ENCODE measurements at regions not wholly inside any gene's neighbourhood (a gene's known extent, or its start where the extent isn't known, plus 50 kb on each side); places are given as distances from the start of the nearest gene placed in this dataset.

DNA sequence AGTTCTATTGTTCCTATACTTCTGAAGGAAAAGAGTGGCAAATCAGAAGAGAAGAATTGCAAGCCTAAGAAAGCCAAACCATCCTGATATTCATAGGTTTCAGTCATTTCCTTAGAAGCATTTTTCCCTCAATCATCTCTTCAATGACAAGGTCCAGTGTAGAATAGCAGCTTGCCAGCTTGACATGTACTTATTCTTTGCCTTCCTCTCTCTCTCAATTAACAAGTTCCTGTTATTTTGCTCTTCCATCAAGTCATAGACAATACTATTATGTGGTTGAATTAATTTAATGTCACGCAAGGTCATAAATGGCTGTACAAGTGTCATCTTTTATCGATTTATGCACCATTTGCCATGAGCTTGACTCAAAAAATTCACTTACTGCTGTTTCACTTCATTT is 216.3 kb upstream of the MBL2 start:
- no peak overlapping the region for H3K4me3 Mint-ChIP-seq
- no peaks in the 10 kb centered on the region for H3K36me3 Mint-ChIP-seq (ENCODE audit: low read depth)
- H3K9me3 Mint-ChIP-seq, result peaks cover 11% of the 10 kb centered on the region
- TF ChIP-seq, protein P1, sequence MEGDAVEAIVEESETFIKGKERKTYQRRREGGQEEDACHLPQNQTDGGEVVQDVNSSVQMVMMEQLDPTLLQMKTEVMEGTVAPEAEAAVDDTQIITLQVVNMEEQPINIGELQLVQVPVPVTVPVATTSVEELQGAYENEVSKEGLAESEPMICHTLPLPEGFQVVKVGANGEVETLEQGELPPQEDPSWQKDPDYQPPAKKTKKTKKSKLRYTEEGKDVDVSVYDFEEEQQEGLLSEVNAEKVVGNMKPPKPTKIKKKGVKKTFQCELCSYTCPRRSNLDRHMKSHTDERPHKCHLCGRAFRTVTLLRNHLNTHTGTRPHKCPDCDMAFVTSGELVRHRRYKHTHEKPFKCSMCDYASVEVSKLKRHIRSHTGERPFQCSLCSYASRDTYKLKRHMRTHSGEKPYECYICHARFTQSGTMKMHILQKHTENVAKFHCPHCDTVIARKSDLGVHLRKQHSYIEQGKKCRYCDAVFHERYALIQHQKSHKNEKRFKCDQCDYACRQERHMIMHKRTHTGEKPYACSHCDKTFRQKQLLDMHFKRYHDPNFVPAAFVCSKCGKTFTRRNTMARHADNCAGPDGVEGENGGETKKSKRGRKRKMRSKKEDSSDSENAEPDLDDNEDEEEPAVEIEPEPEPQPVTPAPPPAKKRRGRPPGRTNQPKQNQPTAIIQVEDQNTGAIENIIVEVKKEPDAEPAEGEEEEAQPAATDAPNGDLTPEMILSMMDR (IDR thresholded peaks at IDR 0.05), result no peak
- no peaks in the 10 kb centered on the region for H3K4me1 Mint-ChIP-seq (ENCODE audit: low read depth)
- H3K27ac Mint-ChIP-seq, result no peak overlapping the region
- DNase-seq, result no peak
- no peaks in the 10 kb centered on the region for H3K27me3 Mint-ChIP-seq (ENCODE audit: insufficient read depth)

DNA sequence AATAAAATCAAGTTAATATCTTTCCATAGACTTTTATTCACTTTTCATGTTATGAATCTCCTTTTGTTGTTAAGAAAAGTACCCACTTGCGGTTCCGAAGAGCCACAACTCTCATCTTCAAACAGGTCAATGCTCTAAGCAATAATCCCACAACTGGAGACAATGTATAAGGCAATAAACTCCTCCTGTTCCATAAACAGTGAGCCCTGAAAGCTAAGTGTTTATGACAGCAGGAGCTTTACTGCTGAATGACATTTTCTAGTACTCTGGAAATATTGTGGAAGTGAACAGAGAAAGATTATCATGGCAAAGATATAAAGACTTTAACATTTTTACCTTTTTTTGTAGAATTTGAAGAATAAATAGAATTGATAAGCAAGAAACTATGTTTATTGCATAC is 213.5 kb upstream of the MBL2 start:
- Mint-ChIP-seq H3K27ac (no peak overlapping the region), H3K4me3 (no peak overlapping the region), H3K36me3 (ENCODE audit: low read depth) (no peaks in the 10 kb centered on the region), H3K27me3 (ENCODE audit: insufficient read depth) (no peaks in the 10 kb centered on the region), H3K4me1 (ENCODE audit: low read depth) (no peaks in the 10 kb centered on the region), H3K9me3 (peaks cover 19% of the 10 kb centered on the region)
- DNase-seq, result no peak
- TF ChIP-seq, protein P1 (IDR thresholded peaks at IDR 0.05), result no peak

DNA sequence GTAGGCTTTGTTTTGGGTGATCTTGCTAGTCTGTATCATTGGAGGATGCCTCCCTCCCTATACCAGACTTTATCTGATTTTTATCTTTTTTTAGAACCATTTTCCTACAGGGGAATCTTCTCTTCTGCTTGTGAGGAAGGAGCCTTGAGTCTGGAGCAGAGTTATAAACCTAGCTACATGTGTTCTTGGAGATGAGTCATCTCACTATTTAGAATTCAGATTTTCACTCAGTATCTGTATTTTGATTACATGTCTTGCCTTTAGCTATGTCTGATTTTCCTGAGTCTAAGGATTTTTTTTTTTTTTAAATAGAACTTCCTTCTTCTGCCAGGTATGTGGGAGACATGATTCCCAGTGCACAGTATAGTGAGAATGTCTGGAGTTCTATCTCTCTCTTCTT is 211.6 kb upstream of the MBL2 start:
- Mint-ChIP-seq H3K27ac (no peak overlapping the region), H3K36me3 (ENCODE audit: low read depth) (no peaks in the 10 kb centered on the region), H3K27me3 (ENCODE audit: insufficient read depth) (no peaks in the 10 kb centered on the region), H3K9me3 (peaks cover 14% of the 10 kb centered on the region), H3K4me3 (no peak overlapping the region), H3K4me1 (ENCODE audit: low read depth) (no peaks in the 10 kb centered on the region)
- no peak for DNase-seq
- TF ChIP-seq, protein P1 (IDR thresholded peaks at IDR 0.05), result no peak

DNA sequence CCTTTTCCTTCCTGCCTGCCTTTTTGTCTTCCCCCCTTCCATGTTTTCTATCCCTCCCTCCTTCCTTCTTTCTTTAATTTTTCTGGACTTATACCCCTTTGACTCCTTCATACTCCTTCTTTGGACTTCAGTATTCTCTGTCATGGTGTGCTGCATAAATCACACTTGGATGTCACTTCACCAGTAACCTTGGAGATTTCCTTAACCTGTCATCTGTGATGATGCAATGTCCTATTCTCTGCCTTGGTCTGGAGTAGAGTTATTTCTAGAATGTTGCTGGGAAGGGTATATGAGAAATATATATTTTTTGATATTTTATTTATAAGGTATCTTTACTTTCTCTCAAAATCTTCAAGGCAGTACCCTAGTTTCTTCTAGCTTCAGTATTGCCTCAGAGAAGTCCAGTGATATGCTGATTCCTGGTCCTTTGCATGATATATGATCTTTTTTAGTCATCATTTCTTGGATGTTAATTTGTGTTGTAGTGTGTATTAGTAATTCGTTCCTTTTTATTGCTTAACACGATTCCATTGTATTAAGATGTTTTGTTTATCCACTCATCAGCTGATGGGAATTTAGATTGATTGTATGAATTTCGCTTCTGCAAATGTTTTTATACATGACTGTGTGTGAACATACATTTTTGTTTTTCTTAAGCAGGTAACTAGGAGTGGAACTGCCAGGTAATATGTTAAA is 206.9 kb upstream of the MBL2 start:
- no peaks in the 10 kb centered on the region for H3K36me3 Mint-ChIP-seq (ENCODE audit: low read depth)
- TF ChIP-seq, protein P1 (IDR thresholded peaks at IDR 0.05), result no peak
- H3K27me3 Mint-ChIP-seq (ENCODE audit: insufficient read depth), result no peaks in the 10 kb centered on the region
- H3K9me3 Mint-ChIP-seq, result peaks cover 12% of the 10 kb centered on the region
- no peak overlapping the region for H3K27ac Mint-ChIP-seq
- DNase-seq, result no peak
- H3K4me3 Mint-ChIP-seq, result no peak overlapping the region
- H3K4me1 Mint-ChIP-seq (ENCODE audit: low read depth), result no peaks in the 10 kb centered on the region

DNA sequence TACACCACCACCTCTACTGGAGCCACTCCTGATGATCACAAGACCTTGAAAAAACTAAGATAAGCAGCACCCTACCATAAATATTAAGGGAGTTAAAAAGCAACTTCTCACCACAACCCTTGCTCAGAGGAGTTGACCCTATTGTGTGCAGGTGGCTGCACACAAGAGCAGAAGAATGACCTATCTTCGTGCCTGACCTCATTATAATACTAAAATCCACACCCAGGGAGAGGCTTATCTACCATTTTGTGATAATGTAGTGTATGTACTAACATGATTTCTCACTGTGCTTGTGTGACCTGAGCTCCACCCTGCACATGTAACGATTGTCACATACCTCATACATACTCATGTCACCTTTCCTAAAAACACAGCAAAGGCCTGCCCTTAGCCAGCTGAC is 205.0 kb upstream of the MBL2 start:
- H3K36me3 Mint-ChIP-seq (ENCODE audit: low read depth), result no peaks in the 10 kb centered on the region
- peaks cover 17% of the 10 kb centered on the region for H3K9me3 Mint-ChIP-seq
- DNase-seq, result no peak
- no peak overlapping the region for H3K4me3 Mint-ChIP-seq
- H3K27me3 Mint-ChIP-seq (ENCODE audit: insufficient read depth), result no peaks in the 10 kb centered on the region
- TF ChIP-seq, protein P1 (IDR thresholded peaks at IDR 0.05), result no peak
- H3K4me1 Mint-ChIP-seq (ENCODE audit: low read depth), result no peaks in the 10 kb centered on the region
- no peak overlapping the region for H3K27ac Mint-ChIP-seq

All from HFFc6 (cell line).